ENCODE measurements at regions not wholly inside any gene's neighbourhood (a gene's known extent, or its start where the extent isn't known, plus 50 kb on each side); places are given as distances from the start of the nearest gene placed in this dataset.
"Not testable (repeated sequence)": the region's sequence is repeated elsewhere in the genome, so short reads cannot be mapped to it uniquely, and the experiment has no call there.

GRCh38 chr5:30499402-30499801, 694.1 kb upstream of the CDH6 start:
- BruUV-seq (replicated peaks) = no TSS peak
- no peak overlapping the region for H3K4me3 ChIP-seq (ENCODE audit: low read depth, low read length, poor library complexity, severe bottlenecking)
- DNase-seq (ENCODE audit: low spot score) = no peak
- no peaks in the 10 kb centered on the region for H3K9me3 ChIP-seq (ENCODE audit: low read length)
- no peaks in the 10 kb centered on the region for H3K4me1 ChIP-seq (ENCODE audit: insufficient read depth, low read length, poor library complexity, severe bottlenecking)
- H3K36me3 ChIP-seq (ENCODE audit: insufficient read depth, low read length) = no peaks in the 10 kb centered on the region
- ChIA-PET CTCF (ENCODE audit: unreplicated experiment) (no interaction called here), POLR2A (no interaction called here)
- no peaks in the 10 kb centered on the region for H4K20me1 ChIP-seq (ENCODE audit: insufficient read depth, low read length)
- H3K79me2 ChIP-seq (ENCODE audit: insufficient read depth, low read depth, low read length) = no peaks in the 10 kb centered on the region
- no peak overlapping the region for H3K27ac ChIP-seq (ENCODE audit: low read depth, low read length, poor library complexity, severe bottlenecking)
- no peaks in the 10 kb centered on the region for H3K9me2 ChIP-seq (ENCODE audit: insufficient read depth, low read length)
- intact Hi-C loops (cut with micrococcal nuclease; ENCODE audit: unreplicated experiment) = no loop called here
- TF ChIP-seq EZH2phosphoT487 (IDR thresholded peaks at IDR 0.05; ENCODE audit: borderline replicate concordance, low read depth, low read length) (no peak), CTCF (conservative IDR thresholded peaks at IDR 0.05; ENCODE audit: low read length) (no peak)
- no peak overlapping the region for H2AFZ ChIP-seq (ENCODE audit: low read length)
- H3K4me2 ChIP-seq (ENCODE audit: low read length) = no peak overlapping the region

- Histone ChIP-seq H3K79me2 (ENCODE audit: insufficient read depth, low read depth, low read length) (no peaks in the 10 kb centered on the region), H2AFZ (ENCODE audit: low read length) (no peak overlapping the region), H3K27ac (ENCODE audit: low read depth, low read length, poor library complexity, severe bottlenecking) (no peak overlapping the region), H3K4me2 (ENCODE audit: low read length) (no peak overlapping the region), H3K4me1 (ENCODE audit: insufficient read depth, low read length, poor library complexity, severe bottlenecking) (no peaks in the 10 kb centered on the region), H3K9me2 (ENCODE audit: insufficient read depth, low read length) (no peaks in the 10 kb centered on the region), H4K20me1 (ENCODE audit: insufficient read depth, low read length) (no peaks in the 10 kb centered on the region), H3K4me3 (ENCODE audit: low read depth, low read length, poor library complexity, severe bottlenecking) (no peak overlapping the region), H3K36me3 (ENCODE audit: insufficient read depth, low read length) (no peaks in the 10 kb centered on the region), H3K9me3 (ENCODE audit: low read length) (no peaks in the 10 kb centered on the region)
- CTCF ChIA-PET (ENCODE audit: unreplicated experiment) = no interaction called here
- intact Hi-C loops (cut with micrococcal nuclease; ENCODE audit: unreplicated experiment) = no loop called here
- no peak for TF ChIP-seq CTCF (conservative IDR thresholded peaks at IDR 0.05; ENCODE audit: low read length)
- TF ChIP-seq EZH2phosphoT487 (IDR thresholded peaks at IDR 0.05; ENCODE audit: borderline replicate concordance, low read depth, low read length) = no peak
- BruUV-seq (replicated peaks) = no TSS peak
- DNase-seq (ENCODE audit: low spot score) = no peak
- POLR2A ChIA-PET = interaction anchor here (0.7 to 1.4 kb wide), 2 partner anchors 9 to 26 kb away, joined by 3 read pairs; no protein-coding TSS in a partner anchor
These were observed 694.5 kb upstream of the CDH6 start for GRCh38 chr5:30498972-30499371.

GRCh38 chr5:30498509-30498908, 695.0 kb upstream of the CDH6 start:
- H3K4me3 ChIP-seq (ENCODE audit: low read depth, low read length, poor library complexity, severe bottlenecking); H4K20me1 ChIP-seq (ENCODE audit: insufficient read depth, low read length); BruUV-seq (replicated peaks); H3K4me1 ChIP-seq (ENCODE audit: insufficient read depth, low read length, poor library complexity, severe bottlenecking); DNase-seq (ENCODE audit: low spot score); H3K9me3 ChIP-seq (ENCODE audit: low read length); H3K9me2 ChIP-seq (ENCODE audit: insufficient read depth, low read length); H3K36me3 ChIP-seq (ENCODE audit: insufficient read depth, low read length); H2AFZ ChIP-seq (ENCODE audit: low read length); intact Hi-C loops (cut with micrococcal nuclease; ENCODE audit: unreplicated experiment); H3K79me2 ChIP-seq (ENCODE audit: insufficient read depth, low read depth, low read length); H3K27ac ChIP-seq (ENCODE audit: low read depth, low read length, poor library complexity, severe bottlenecking); CTCF ChIA-PET (ENCODE audit: unreplicated experiment); H3K4me2 ChIP-seq (ENCODE audit: low read length): not testable (repeated sequence)
- POLR2A ChIA-PET = interaction anchor here (0.7 to 1.4 kb wide), 2 partner anchors 9 to 26 kb away, joined by 3 read pairs; no protein-coding TSS in a partner anchor

GRCh38 chr5:30494113-30494512, 699.4 kb upstream of the CDH6 start:
- H3K36me3 ChIP-seq (ENCODE audit: insufficient read depth, low read length); intact Hi-C loops (cut with micrococcal nuclease; ENCODE audit: unreplicated experiment); H3K9me3 ChIP-seq (ENCODE audit: low read length); POLR2A ChIA-PET; H3K27ac ChIP-seq (ENCODE audit: low read depth, low read length, poor library complexity, severe bottlenecking); DNase-seq (ENCODE audit: low spot score); H3K4me2 ChIP-seq (ENCODE audit: low read length); BruUV-seq (replicated peaks); H3K4me3 ChIP-seq (ENCODE audit: low read depth, low read length, poor library complexity, severe bottlenecking); H3K9me2 ChIP-seq (ENCODE audit: insufficient read depth, low read length); CTCF ChIA-PET (ENCODE audit: unreplicated experiment); H4K20me1 ChIP-seq (ENCODE audit: insufficient read depth, low read length); H2AFZ ChIP-seq (ENCODE audit: low read length); H3K79me2 ChIP-seq (ENCODE audit: insufficient read depth, low read depth, low read length); H3K4me1 ChIP-seq (ENCODE audit: insufficient read depth, low read length, poor library complexity, severe bottlenecking): not testable (repeated sequence)

Measured in OCI-LY7 (cell line).